GM23338 (cell line): ENCODE measurements at regions not wholly inside any gene's neighbourhood (a gene's known extent, or its start where the extent isn't known, plus 50 kb on each side); places are given as distances from the start of the nearest gene placed in this dataset.

Source experiments
- ATAC-seq: fragments of 200-7000 bp; cut with Tn5 transposase; 3 replicates; pipeline ENCODE4 v1.9.1; 2020
- DNase-seq: peaks from one replicate; pipeline ENCODE4 v3.0.0-alpha.2; 2015; ENCODE audit warnings: low spot score
- H2AFZ ChIP-seq: fragments of 200-600 bp; sonication (generic); 2 replicates; pipeline ENCODE4 v1.8.0; 2016; ENCODE audit warnings: antibody characterized with exemption, mild to moderate bottlenecking, moderate library complexity
- H3F3A ChIP-seq: fragments of 200-600 bp; sonication (generic); replicated peaks from 2 replicates; pipeline ENCODE4 v1.8.0; 2017; ENCODE audit warnings: antibody characterized with exemption, mixed run types, low read depth
- H3K27ac ChIP-seq: fragments of 200-600 bp; sonication (generic); 2 replicates; pipeline ENCODE4 v1.6.1; 2016; ENCODE audit warnings: low read depth
- H3K27me3 ChIP-seq: fragments of 200-600 bp; sonication (generic); 2 replicates; pipeline ENCODE4 v1.8.0; 2016; ENCODE audit warnings: mild to moderate bottlenecking, mixed run types, moderate library complexity; ENCODE audit not compliant: insufficient read depth
- H3K36me3 ChIP-seq: fragments of 200-600 bp; sonication (generic); 2 replicates; pipeline ENCODE4 v1.8.0; 2016; ENCODE audit warnings: mild to moderate bottlenecking; ENCODE audit not compliant: insufficient read depth
- H3K4me1 ChIP-seq: fragments of 200-600 bp; sonication (generic); 2 replicates; pipeline ENCODE4 v1.8.0; 2016; ENCODE audit warnings: mild to moderate bottlenecking, moderate library complexity; ENCODE audit not compliant: insufficient read depth
- H3K4me2 ChIP-seq: fragments of 200-600 bp; sonication (generic); 2 replicates; pipeline ENCODE4 v1.7.1; 2017; ENCODE audit warnings: mixed run types
- H3K4me3 ChIP-seq: fragments of 200-600 bp; sonication (generic); 2 replicates; pipeline ENCODE4 v1.6.1; 2016; ENCODE audit warnings: mixed run types
- H3K79me2 ChIP-seq: fragments of 200-600 bp; sonication (generic); replicated peaks from 2 replicates; pipeline ENCODE4 v1.8.0; 2017; ENCODE audit warnings: mild to moderate bottlenecking; ENCODE audit not compliant: insufficient read depth
- H3K9me2 ChIP-seq: fragments of 200-600 bp; sonication (generic); 2 replicates; pipeline ENCODE4 v1.8.0; 2017; ENCODE audit not compliant: insufficient read depth
- H4K20me1 ChIP-seq: fragments of 200-600 bp; sonication (generic); replicated peaks from 2 replicates; pipeline ENCODE4 v1.8.0; 2017; ENCODE audit warnings: mild to moderate bottlenecking; ENCODE audit not compliant: insufficient read depth
- H3K27ac Mint-ChIP-seq: 2 replicates; pipeline ENCODE4 v1.8.0; 2020; ENCODE audit warnings: inconsistent platforms, mild to moderate bottlenecking, moderate library complexity, mixed read lengths
- H3K27me3 Mint-ChIP-seq: 3 replicates; pipeline ENCODE4 v1.8.0; 2022; ENCODE audit warnings: low read depth, mild to moderate bottlenecking, moderate library complexity, mixed read lengths, inconsistent platforms; ENCODE audit not compliant: insufficient read depth, poor library complexity
- H3K36me3 Mint-ChIP-seq: 3 replicates; pipeline ENCODE4 v1.8.0; 2021; ENCODE audit warnings: low read depth, mild to moderate bottlenecking, inconsistent platforms, moderate library complexity, mixed read lengths
- H3K4me1 Mint-ChIP-seq: 3 replicates; pipeline ENCODE4 v1.8.0; 2020; ENCODE audit warnings: mild to moderate bottlenecking, inconsistent platforms, mixed read lengths
- H3K4me3 Mint-ChIP-seq: 3 replicates; pipeline ENCODE4 v1.8.0; 2021; ENCODE audit warnings: moderate library complexity, mild to moderate bottlenecking, inconsistent platforms, mixed read lengths
- H3K9me3 Mint-ChIP-seq: 3 replicates; pipeline ENCODE4 v1.8.0; 2020; ENCODE audit warnings: moderate library complexity, mild to moderate bottlenecking, inconsistent platforms, mixed read lengths
- CREB1 ChIP-seq: fragments of 250-450 bp; sonication (Bioruptor Pico); IDR thresholded peaks from 2 replicates; pipeline ENCODE4 v1.5.0; 2020; ENCODE audit warnings: low read depth, mild to moderate bottlenecking, moderate library complexity
- JUNB ChIP-seq: IDR thresholded peaks from one replicate; pipeline ENCODE4 v1.6.1; 2016; ENCODE audit warnings: antibody characterized with exemption; ENCODE audit not compliant: unreplicated experiment
- NANOG ChIP-seq: IDR thresholded peaks from 2 replicates; pipeline ENCODE4 v1.6.1; 2016; ENCODE audit warnings: antibody characterized with exemption, borderline replicate concordance
- REST ChIP-seq: IDR thresholded peaks from one replicate; pipeline ENCODE4 v1.6.1; 2018; ENCODE audit warnings: antibody characterized with exemption; ENCODE audit not compliant: unreplicated experiment
- STAT1 ChIP-seq: IDR thresholded peaks from one replicate; pipeline ENCODE4 v1.6.1; 2016; ENCODE audit warnings: antibody characterized with exemption; ENCODE audit not compliant: unreplicated experiment
- ZNF462 ChIP-seq: fragments of 250-450 bp; sonication (Bioruptor Pico); IDR thresholded peaks from 2 replicates; pipeline ENCODE4 v1.5.0; 2020; ENCODE audit warnings: mild to moderate bottlenecking, moderate library complexity

DNA sequence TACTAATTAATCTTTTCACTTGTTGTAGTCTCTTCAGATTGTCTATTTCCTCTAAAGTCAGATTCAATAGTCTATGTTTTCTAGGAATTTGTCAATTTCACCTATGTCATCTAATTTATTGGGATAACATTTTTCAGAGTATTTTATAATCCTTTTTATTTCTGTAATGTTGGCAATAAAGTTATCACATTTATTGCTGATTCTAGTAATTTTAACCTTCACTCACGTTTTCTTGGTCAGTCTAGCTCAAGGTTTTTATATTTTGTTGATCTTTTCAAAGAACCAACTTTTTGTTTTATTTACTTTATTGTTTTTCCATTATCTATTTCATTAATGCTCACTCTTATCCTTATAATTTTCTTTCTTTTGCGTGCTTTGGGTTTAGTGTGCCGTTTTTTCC lies 97.9 kb upstream of the GNG12 start (continued):
- TF ChIP-seq ZNF462 (CRISPR knock-in tag) (no peak), JUNB (no peak)

- no peak overlapping the region for H3K4me3 ChIP-seq
- H3K4me2 ChIP-seq, result no peak overlapping the region
- H3K9me2 ChIP-seq, result no peaks in the 10 kb centered on the region
- peaks cover 3% of the 10 kb centered on the region for H3K27me3 Mint-ChIP-seq
- no peaks in the 10 kb centered on the region for H3K36me3 ChIP-seq
- no peak overlapping the region for H3K27ac Mint-ChIP-seq
- H3K9me3 Mint-ChIP-seq, result no peaks in the 10 kb centered on the region
- H3K4me3 Mint-ChIP-seq, result no peak overlapping the region
- no peak overlapping the region for H3K27ac ChIP-seq
- H3F3A ChIP-seq, result no peaks in the 10 kb centered on the region
- ATAC-seq (no peak), DNase-seq (no peak)
- H3K27me3 ChIP-seq, result no peaks in the 10 kb centered on the region
- H2AFZ ChIP-seq, result no peak overlapping the region
- H4K20me1 ChIP-seq, result no peaks in the 10 kb centered on the region
- H3K79me2 ChIP-seq, result no peaks in the 10 kb centered on the region
- H3K36me3 Mint-ChIP-seq, result no peaks in the 10 kb centered on the region
- no peaks in the 10 kb centered on the region for H3K4me1 ChIP-seq
- H3K4me1 Mint-ChIP-seq, result no peaks in the 10 kb centered on the region; the same call in 2 of the 3 replicates
- no peak for TF ChIP-seq STAT1
- no peak for TF ChIP-seq NANOG
- no peak for TF ChIP-seq CREB1 (CRISPR knock-in tag)
- no peak for TF ChIP-seq JUNB
- TF ChIP-seq REST, result no peak
- TF ChIP-seq ZNF462 (CRISPR knock-in tag), result no peak
Observed at GRCh38 chr1:67923074-67923473, 89.8 kb upstream of the GNG12 start.
